Lung (tissue), 11 donors: ENCODE measurements at regions not wholly inside any gene's neighbourhood (a gene's known extent, or its start where the extent isn't known, plus 50 kb on each side); places are given as distances from the start of the nearest gene placed in this dataset.

Source experiments
- ATAC-seq: fragments of 200-7000 bp; cut with Tn5 transposase; one replicate; pipeline ENCODE4 v1.9.1; 2020; ENCODE audit warnings: moderate number of reproducible peaks; ENCODE audit not compliant: insufficient read depth, low FRiP score
- DNase-seq, 3 donors: peaks; one replicate each; pipeline ENCODE4 v3.0.0-alpha.2; 2013 to 2017
- H3K27ac ChIP-seq, 2 donors: one replicate each; pipeline ENCODE4 v1.5.1; 2013; ENCODE audit warnings: mild to moderate bottlenecking in 2 of 2, moderate library complexity in 2 of 2, control low read depth in 1 of 2, inconsistent platforms in 1 of 2, low read depth in 1 of 2, low read length in 1 of 2
- H3K27me3 ChIP-seq, 3 donors: one replicate each; pipeline ENCODE4 v1.5.1; 2013; ENCODE audit warnings: low read length in 2 of 3; ENCODE audit not compliant: control insufficient read depth in 3 of 3, insufficient read depth in 3 of 3
- H3K36me3 ChIP-seq, 4 donors: one replicate each; pipeline ENCODE4 v1.5.1; 2013; ENCODE audit warnings: low read length in 4 of 4, mild to moderate bottlenecking in 1 of 4, moderate library complexity in 1 of 4; ENCODE audit not compliant: control insufficient read depth in 4 of 4, insufficient read depth in 4 of 4
- H3K4me1 ChIP-seq, 5 donors: one replicate each; pipeline ENCODE4 v1.5.1; 2013; ENCODE audit warnings: low read length in 5 of 5, mild to moderate bottlenecking in 2 of 5, moderate library complexity in 1 of 5; ENCODE audit not compliant: control insufficient read depth in 5 of 5, insufficient read depth in 5 of 5
- H3K4me3 ChIP-seq: one replicate; pipeline ENCODE4 v1.5.1; 2013; ENCODE audit warnings: mild to moderate bottlenecking, control low read depth, moderate library complexity
- H3K9ac ChIP-seq, 2 donors: one replicate each; pipeline ENCODE4 v1.5.1; 2013; ENCODE audit warnings: low read length in 2 of 2, control low read depth in 1 of 2; ENCODE audit not compliant: insufficient read depth in 1 of 2
- H3K9me3 ChIP-seq, 4 donors: one replicate each; pipeline ENCODE4 v1.5.1; 2013; ENCODE audit warnings: low read length in 3 of 4, mild to moderate bottlenecking in 1 of 4, moderate library complexity in 1 of 4; ENCODE audit not compliant: control insufficient read depth in 4 of 4, insufficient read depth in 3 of 4
- CTCF ChIP-seq: IDR thresholded peaks from 2 replicates; pipeline ENCODE4 v1.5.1; 2012; ENCODE audit warnings: mild to moderate bottlenecking; ENCODE audit errors: control extremely low read depth, extremely low read depth
- WGBS, 2 donors: extraction: QIAGEN DNeasy Blood & Tissue Kit; methylation state at CpG; one replicate each; pipeline ENCODE4 v1.1.7; 2013; 5-methylcytosine and 5-hydroxymethylcytosine counted together
- donor health status: control.
- donor health status: control.
- donor health status: Bipolar disorder and iron deficiency.
- donor health status: healthy.
- donor health status: DM: yes; HTN: yes; CAD: no.

GRCh38 chr6:139452148-139452876, 77.9 kb upstream of the CITED2 start:
- Histone ChIP-seq H3K27ac (no peak overlapping the region), H3K36me3 (no peaks in the 10 kb centered on the region), H3K4me1 (peaks cover 0 to 2% (median 0%) of the 10 kb centered on the region in 5 donors), H3K4me3 (no peak overlapping the region), H3K9ac (no peak overlapping the region), H3K27me3 (no peaks in the 10 kb centered on the region), H3K9me3 (no peaks in the 10 kb centered on the region)
- no peak for TF ChIP-seq CTCF
- 24 to 72% methylated on average over 2 of the region's 2 CpGs for WGBS, 2 donors
- DNase-seq = no peak
- ATAC-seq = no peak

GRCh38 chr6:139449611-139450000, 75.2 kb upstream of the CITED2 start:
- Histone ChIP-seq H3K27me3 (no peaks in the 10 kb centered on the region), H3K9ac (no peak overlapping the region), H3K27ac (no peak overlapping the region), H3K4me1 (peaks cover 0 to 2% (median 0%) of the 10 kb centered on the region in 5 donors), H3K36me3 (no peaks in the 10 kb centered on the region), H3K4me3 (no peak overlapping the region), H3K9me3 (no peaks in the 10 kb centered on the region)
- ATAC-seq = no peak
- DNase-seq = peak in 2 of 3 donors; percentile 27 to 45
- no peak for TF ChIP-seq CTCF

- no peak overlapping the region for H3K27ac ChIP-seq
- no peaks in the 10 kb centered on the region for H3K27me3 ChIP-seq
- DNase-seq = no peak
- no peak for ATAC-seq
- H3K4me1 ChIP-seq = peaks cover 0 to 2% (median 0%) of the 10 kb centered on the region in 5 donors
- no peak overlapping the region for H3K4me3 ChIP-seq
- H3K9me3 ChIP-seq = no peaks in the 10 kb centered on the region
- H3K9ac ChIP-seq = no peak overlapping the region
- 66 to 78% methylated on average over 4 of the region's 4 CpGs for WGBS, 2 donors
- TF ChIP-seq CTCF = no peak
- no peaks in the 10 kb centered on the region for H3K36me3 ChIP-seq
Observed at GRCh38 chr6:139448998-139449610, 74.7 kb upstream of the CITED2 start.
